ENCODE measurements at regions not wholly inside any gene's neighbourhood (a gene's known extent, or its start where the extent isn't known, plus 50 kb on each side); places are given as distances from the start of the nearest gene placed in this dataset.

GRCh38 chr16:52677501-52677900, 130.6 kb upstream of the TOX3 start:
- BruUV-seq (replicated peaks): no TSS peak

GRCh38 chr16:52676959-52677358, 130.0 kb upstream of the TOX3 start:
- Histone ChIP-seq H2AFZ (ENCODE audit: low read depth, low read length, poor library complexity, severe bottlenecking) (no peak overlapping the region), H3K4me3 (replicated peaks in 1 of 2; ENCODE audit: low read depth in 1 of 2, low read length in 2 of 2) (no peak overlapping the region), H3K27me3 (ENCODE audit: insufficient read depth, low read length) (no peaks in the 10 kb centered on the region), H3K9me3 (ENCODE audit: control insufficient read depth in 1 of 2, insufficient read depth in 1 of 2, low read depth in 1 of 2, low read length in 2 of 2) (no peaks in the 10 kb centered on the region), H4K20me1 (ENCODE audit: insufficient read depth) (no peaks in the 10 kb centered on the region), H3K4me2 (ENCODE audit: low read length) (no peak overlapping the region), H3K36me3 (ENCODE audit: control insufficient read depth in 1 of 2, insufficient read depth in 2 of 2, low read length in 2 of 2) (no peaks in the 10 kb centered on the region), H3K79me2 (ENCODE audit: insufficient read depth, low read length) (no peaks in the 10 kb centered on the region), H3K4me1 (ENCODE audit: control insufficient read depth in 1 of 2, insufficient read depth in 2 of 2, low read length in 2 of 2) (no peaks in the 10 kb centered on the region), H3K27ac (ENCODE audit: low read depth, low read length) (no peak overlapping the region), H3K9ac (ENCODE audit: low read length) (no peak overlapping the region), H3K9me2 (ENCODE audit: insufficient read depth) (no peaks in the 10 kb centered on the region)
- no peak for ATAC-seq
- TF ChIP-seq YY1 (IDR thresholded peaks at IDR 0.05; ENCODE audit: extremely low read depth, insufficient replicate concordance, low read depth, low read length): no peak
- TF ChIP-seq EZH2 (IDR thresholded peaks at IDR 0.05): no peak
- TF ChIP-seq REST (IDR thresholded peaks at IDR 0.05; ENCODE audit: low read depth): no peak
- TF ChIP-seq CBX3 (IDR thresholded peaks at IDR 0.05; ENCODE audit: low read depth): no peak
- TF ChIP-seq RAD21 (IDR thresholded peaks at IDR 0.05; ENCODE audit: low read depth): no peak
- TF ChIP-seq POLR2A (IDR thresholded peaks at IDR 0.05; ENCODE audit: borderline replicate concordance, extremely low read depth, insufficient read depth, insufficient read length): no peak
- CTCF ChIA-PET: no interaction called here
- DNase-seq (ENCODE audit: low read depth, low spot score): no peak
- RAD21 ChIA-PET (ENCODE audit: low non-redundant PET in 1 of 2, low total read pairs in 2 of 2, uncharacterized antibody in 2 of 2, unreplicated experiment in 2 of 2): no interaction called here
- POLR2A ChIA-PET: no interaction called here
- BruUV-seq (replicated peaks): no TSS peak
- intact Hi-C loops (cut with micrococcal nuclease): no loop called here

More at GRCh38 chr16:52677501-52677900, 130.6 kb upstream of the TOX3 start:
- H3K4me3 ChIP-seq (replicated peaks in 1 of 2; ENCODE audit: low read depth in 1 of 2, low read length in 2 of 2): no peak overlapping the region
- DNase-seq (ENCODE audit: low read depth, low spot score): no peak
- ATAC-seq: no peak
- no peak overlapping the region for H3K27ac ChIP-seq (ENCODE audit: low read depth, low read length)
- TF ChIP-seq ELF1 (IDR thresholded peaks at IDR 0.05; ENCODE audit: borderline replicate concordance, low read depth) (no peak), SP1 (IDR thresholded peaks at IDR 0.05; ENCODE audit: low read depth) (no peak), ZNF274 (IDR thresholded peaks at IDR 0.05; ENCODE audit: low read depth, low read length) (no peak), SIN3A (IDR thresholded peaks at IDR 0.05; ENCODE audit: low read depth) (no peak), YY1 (IDR thresholded peaks at IDR 0.05; ENCODE audit: extremely low read depth, insufficient replicate concordance, low read depth, low read length) (no peak)
- no peaks in the 10 kb centered on the region for H3K9me3 ChIP-seq (ENCODE audit: control insufficient read depth in 1 of 2, insufficient read depth in 1 of 2, low read depth in 1 of 2, low read length in 2 of 2)
- ChIA-PET POLR2A (no interaction called here), CTCF (no interaction called here), RAD21 (ENCODE audit: low non-redundant PET in 1 of 2, low total read pairs in 2 of 2, uncharacterized antibody in 2 of 2, unreplicated experiment in 2 of 2) (no interaction called here)
- H3K79me2 ChIP-seq (ENCODE audit: insufficient read depth, low read length): no peaks in the 10 kb centered on the region
- no peaks in the 10 kb centered on the region for H3K36me3 ChIP-seq (ENCODE audit: control insufficient read depth in 1 of 2, insufficient read depth in 2 of 2, low read length in 2 of 2)
- H3K4me1 ChIP-seq (ENCODE audit: control insufficient read depth in 1 of 2, insufficient read depth in 2 of 2, low read length in 2 of 2): no peaks in the 10 kb centered on the region
- no peaks in the 10 kb centered on the region for H3K9me2 ChIP-seq (ENCODE audit: insufficient read depth)
- no peak overlapping the region for H3K4me2 ChIP-seq (ENCODE audit: low read length)
- H4K20me1 ChIP-seq (ENCODE audit: insufficient read depth): no peaks in the 10 kb centered on the region
- H3K9ac ChIP-seq (ENCODE audit: low read length): no peak overlapping the region
- no peak overlapping the region for H2AFZ ChIP-seq (ENCODE audit: low read depth, low read length, poor library complexity, severe bottlenecking)
- no peaks in the 10 kb centered on the region for H3K27me3 ChIP-seq (ENCODE audit: insufficient read depth, low read length)
- intact Hi-C loops (cut with micrococcal nuclease): no loop called here

Measured in HCT116 (cell line).